ENCODE measurements at regions not wholly inside any gene's neighbourhood (a gene's known extent, or its start where the extent isn't known, plus 50 kb on each side); places are given as distances from the start of the nearest gene placed in this dataset.

GRCh38 chr2:121142452-121142851 lies 142.6 kb downstream of the TFCP2L1 start:
- in situ Hi-C loops (cut with MboI; ENCODE audit: low sequenced_read_pairs, unreplicated experiment) = no loop called here
- TF ChIP-seq CTCF (IDR thresholded peaks at IDR 0.05; ENCODE audit: borderline replicate concordance, control extremely low read depth, extremely low read depth, insufficient read depth, missing control alignments) = no peak

GRCh38 chr2:121144111-121144510 lies 140.9 kb downstream of the TFCP2L1 start:
- TF ChIP-seq CTCF (IDR thresholded peaks at IDR 0.05; ENCODE audit: borderline replicate concordance, control extremely low read depth, extremely low read depth, insufficient read depth, missing control alignments) = no peak
- in situ Hi-C loops (cut with MboI; ENCODE audit: low sequenced_read_pairs, unreplicated experiment) = no loop called here
- no peak for DNase-seq (ENCODE audit: low spot score)

More at GRCh38 chr2:121142452-121142851, 142.6 kb downstream of the TFCP2L1 start:
- no peak for DNase-seq (ENCODE audit: low spot score)

GRCh38 chr2:121146630-121147029 lies 138.4 kb downstream of the TFCP2L1 start:
- DNase-seq (ENCODE audit: low spot score) = no peak
- in situ Hi-C loops (cut with MboI; ENCODE audit: low sequenced_read_pairs, unreplicated experiment) = no loop called here
- TF ChIP-seq CTCF (IDR thresholded peaks at IDR 0.05; ENCODE audit: borderline replicate concordance, control extremely low read depth, extremely low read depth, insufficient read depth, missing control alignments) = no peak

- DNase-seq (ENCODE audit: low spot score) = no peak
- TF ChIP-seq CTCF (IDR thresholded peaks at IDR 0.05; ENCODE audit: borderline replicate concordance, control extremely low read depth, extremely low read depth, insufficient read depth, missing control alignments) = no peak
- in situ Hi-C loops (cut with MboI; ENCODE audit: low sequenced_read_pairs, unreplicated experiment) = no loop called here
Observed at GRCh38 chr2:121147766-121148165, 137.2 kb downstream of the TFCP2L1 start.

GRCh38 chr2:121148481-121148880 lies 136.5 kb downstream of the TFCP2L1 start:
- in situ Hi-C loops (cut with MboI; ENCODE audit: low sequenced_read_pairs, unreplicated experiment) = no loop called here
- DNase-seq (ENCODE audit: low spot score) = no peak
- no peak for TF ChIP-seq CTCF (IDR thresholded peaks at IDR 0.05; ENCODE audit: borderline replicate concordance, control extremely low read depth, extremely low read depth, insufficient read depth, missing control alignments)

- no peak for TF ChIP-seq CTCF (IDR thresholded peaks at IDR 0.05; ENCODE audit: borderline replicate concordance, control extremely low read depth, extremely low read depth, insufficient read depth, missing control alignments)
- in situ Hi-C loops (cut with MboI; ENCODE audit: low sequenced_read_pairs, unreplicated experiment) = no loop called here
- no peak for DNase-seq (ENCODE audit: low spot score)
Observed at GRCh38 chr2:121149384-121149783, 135.6 kb downstream of the TFCP2L1 start.

- in situ Hi-C loops (cut with MboI; ENCODE audit: low sequenced_read_pairs, unreplicated experiment) = no loop called here
- no peak for DNase-seq (ENCODE audit: low spot score)
- no peak for TF ChIP-seq CTCF (IDR thresholded peaks at IDR 0.05; ENCODE audit: borderline replicate concordance, control extremely low read depth, extremely low read depth, insufficient read depth, missing control alignments)
Observed at GRCh38 chr2:121150126-121150525, 134.9 kb downstream of the TFCP2L1 start.
